GM12878 (cell line): ENCODE measurements at regions not wholly inside any gene's neighbourhood (a gene's known extent, or its start where the extent isn't known, plus 50 kb on each side); places are given as distances from the start of the nearest gene placed in this dataset.

Experiments
- ATAC-seq: fragments of 200-7000 bp; cut with Tn5 transposase; 3 replicates; pipeline ENCODE4 v1.9.1; 2020; ENCODE audit warnings: mild to moderate bottlenecking, moderate library complexity
- BruUV-seq: library from RNA; stranded (reverse); fragments of 400-500 nt; replicated peaks from 2 replicates; lab custom pipeline; 2021; lab: Mats Ljungman, UMichigan
- CTCF ChIA-PET: fragments of 300-600 bp; sonication (Branson Sonifier 250); formaldehyde crosslinking; extraction: SDS; loops from one replicate; lab custom pipeline; 2021; ENCODE audit warnings: inconsistent platforms; lab: Yijun Ruan, JAX
- POLR2A ChIA-PET: fragments of 350-600 bp; formaldehyde crosslinking; extraction: SDS; loops from one replicate; lab custom pipeline; 2021; ENCODE audit warnings: inconsistent platforms; lab: Charles Lee
- RAD21 ChIA-PET: fragments of 300-600 bp; sonication (Branson Sonifier 250); formaldehyde crosslinking; loops from one replicate; lab custom pipeline; 2023; ENCODE audit warnings: antibody characterized with exemption; ENCODE audit not compliant: unreplicated experiment; lab: Charles Lee
- SMC1A ChIA-PET: fragments of 300-600 bp; sonication (Branson Sonifier 250); formaldehyde crosslinking; loops from one replicate; lab custom pipeline; 2023; ENCODE audit not compliant: unreplicated experiment, uncharacterized antibody; lab: Charles Lee
- DNase-seq: peaks from one replicate; pipeline ENCODE4 v3.0.0-alpha.2; 2011; ENCODE audit warnings: low read depth, low spot score
- FAIRE-seq: peaks from 3 replicates; lab custom pipeline; 2011; peaks lifted over from hg19 to GRCh38; lab: Jason Lieb, UNC
- H2AFZ ChIP-seq: 2 replicates; pipeline ENCODE4 v1.6.0; 2011; ENCODE audit warnings: low read depth, low read length, control low read depth; ENCODE audit not compliant: control insufficient read depth
- H3K27ac ChIP-seq: 2 replicates; pipeline ENCODE4 v1.5.1; 2011; ENCODE audit warnings: control low read depth; ENCODE audit not compliant: control insufficient read depth, insufficient read depth
- H3K27me3 ChIP-seq, 2 experiments: replicated peaks in 1 of 2; 2 replicates each; pipeline versions ENCODE4 v1.6.0 to v1.6.1; 2011; ENCODE audit warnings: low read length in 1 of 2; ENCODE audit not compliant: control insufficient read depth in 2 of 2, insufficient read depth in 2 of 2
- H3K36me3 ChIP-seq, 2 experiments: 2 replicates each; pipeline ENCODE4 v1.5.1; 2011; ENCODE audit warnings: low read length in 1 of 2; ENCODE audit not compliant: control insufficient read depth in 2 of 2, insufficient read depth in 2 of 2
- H3K4me1 ChIP-seq: 2 replicates; pipeline ENCODE4 v1.6.1; 2011; ENCODE audit warnings: mild to moderate bottlenecking, low read length, moderate library complexity, mixed read lengths; ENCODE audit not compliant: control insufficient read depth, insufficient read depth
- H3K4me2 ChIP-seq: 2 replicates; pipeline ENCODE4 v1.6.0; 2011; ENCODE audit warnings: control low read depth; ENCODE audit not compliant: control insufficient read depth, insufficient read depth
- H3K4me3 ChIP-seq: fragments of 200-600 bp; sonication (generic); 2 replicates; pipeline ENCODE4 v1.5.1; 2016
- H3K79me2 ChIP-seq: 2 replicates; pipeline ENCODE4 v1.6.0; 2011; ENCODE audit warnings: low read length; ENCODE audit not compliant: control insufficient read depth, insufficient read depth
- H3K9ac ChIP-seq: 2 replicates; pipeline ENCODE4 v1.8.0; 2011; ENCODE audit warnings: low read length, control low read depth, mixed read lengths; ENCODE audit not compliant: control insufficient read depth, insufficient read depth
- H3K9me3 ChIP-seq: replicated peaks from 3 replicates; pipeline ENCODE4 v1.5.1; 2011; ENCODE audit warnings: mild to moderate bottlenecking, low read length; ENCODE audit not compliant: control insufficient read depth, insufficient read depth
- H4K20me1 ChIP-seq: 2 replicates; pipeline ENCODE4 v1.6.0; 2011; ENCODE audit not compliant: control insufficient read depth, insufficient read depth
- GATAD2B ChIP-seq: fragments of 450-650 bp; conservative IDR thresholded peaks from 2 replicates; pipeline ENCODE4 v1.6.1; 2017; ENCODE audit warnings: low read depth, mild to moderate bottlenecking, moderate library complexity
- IRF4 ChIP-seq: IDR thresholded peaks from 2 replicates; pipeline ENCODE4 v1.6.1; 2011; ENCODE audit warnings: low read depth, low read length
- REST ChIP-seq: IDR thresholded peaks from 2 replicates; pipeline ENCODE4 v1.6.1; 2012; ENCODE audit warnings: mild to moderate bottlenecking, low read depth, low read length
- ZZZ3 ChIP-seq: IDR thresholded peaks from 2 replicates; pipeline ENCODE4 v1.6.1; 2011; ENCODE audit warnings: low read depth; ENCODE audit not compliant: control insufficient read depth, insufficient read length
- WGBS: methylation state at CpG from one replicate; pipeline ENCODE4 v1.1.6; 2016; ENCODE audit warnings: low lambda C conversion rate; ENCODE audit not compliant: insufficient replicate concordance, insufficient coverage; ENCODE audit errors: missing lambda C conversion rate; 5-methylcytosine and 5-hydroxymethylcytosine counted together
- in situ Hi-C: fragments of 300-500 bp; cut with MboI; formaldehyde crosslinking; loops from 9 replicates; pipeline ENCODE4 v1.14.3; 2018; ENCODE audit warnings: mixed read lengths
- intact Hi-C: fragments of 100-400 bp; cut with micrococcal nuclease; formaldehyde crosslinking; loops from one replicate; pipeline ENCODE4 v1.14.2; 2022; ENCODE audit not compliant: unreplicated experiment

DNA sequence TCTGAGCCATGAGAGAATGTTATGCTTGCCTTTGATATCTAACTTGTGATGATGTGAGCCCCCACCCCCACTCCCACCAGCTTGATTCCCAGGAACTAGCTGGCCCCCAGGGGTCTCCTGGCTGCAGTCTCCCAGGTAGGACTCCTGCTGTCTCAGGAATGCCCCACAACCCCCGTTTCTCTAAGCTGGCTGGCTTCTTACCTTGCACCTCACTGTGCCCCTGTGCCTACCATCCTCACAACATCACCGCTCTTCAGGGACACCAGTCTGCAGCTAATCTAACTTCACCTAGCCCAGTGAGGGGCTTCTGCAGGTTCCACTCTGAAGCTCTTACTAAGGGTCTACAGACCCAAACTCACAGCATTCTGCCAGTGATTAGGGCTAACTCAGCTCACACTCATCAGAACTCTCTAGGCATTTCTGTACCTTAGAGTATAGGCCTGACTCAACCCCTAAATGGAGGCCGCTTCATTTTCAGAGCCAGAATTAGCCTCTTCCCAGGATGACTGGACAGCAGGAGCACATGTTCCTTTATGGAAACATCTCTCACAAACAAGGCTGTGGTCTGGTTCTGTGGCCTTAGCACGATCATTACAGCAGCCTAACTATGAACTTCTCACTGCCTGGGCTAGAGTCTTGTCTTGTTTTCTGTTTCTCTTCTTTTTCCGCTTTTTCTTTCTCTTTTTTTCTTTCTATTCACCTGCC, 72.8 kb upstream of the IFNG-AS1 start:
- ATAC-seq (no peak), FAIRE-seq (no peak), DNase-seq (no peak)
- no TSS peak for BruUV-seq
- 41% methylated on average over 5 of the region's 5 CpGs for WGBS
- Histone ChIP-seq H3K36me3 (no peaks in the 10 kb centered on the region), H4K20me1 (no peaks in the 10 kb centered on the region), H3K27ac (no peak overlapping the region), H3K9ac (no peak overlapping the region), H3K9me3 (no peaks in the 10 kb centered on the region), H2AFZ (no peak overlapping the region), H3K4me1 (no peaks in the 10 kb centered on the region), H3K79me2 (no peaks in the 10 kb centered on the region), H3K4me2 (no peak overlapping the region), H3K4me3 (no peak overlapping the region), H3K27me3 (peaks cover 0 to 2% of the 10 kb centered on the region in 2 experiments; a peak in 1 of 4 replicates)
- POLR2A ChIA-PET = no interaction called here
- no peak for TF ChIP-seq GATAD2B
- intact Hi-C loops (no loop called here), in situ Hi-C loops (no loop called here)
- RAD21 ChIA-PET = no interaction called here
- SMC1A ChIA-PET = interaction anchor here (1.0 kb wide), 1 partner anchor 11 kb away, joined by 3 read pairs; no protein-coding TSS in a partner anchor
- CTCF ChIA-PET = interaction anchor here (0.6 kb wide), 1 partner anchor 35 kb away, joined by 3 read pairs; no protein-coding TSS in a partner anchor

DNA sequence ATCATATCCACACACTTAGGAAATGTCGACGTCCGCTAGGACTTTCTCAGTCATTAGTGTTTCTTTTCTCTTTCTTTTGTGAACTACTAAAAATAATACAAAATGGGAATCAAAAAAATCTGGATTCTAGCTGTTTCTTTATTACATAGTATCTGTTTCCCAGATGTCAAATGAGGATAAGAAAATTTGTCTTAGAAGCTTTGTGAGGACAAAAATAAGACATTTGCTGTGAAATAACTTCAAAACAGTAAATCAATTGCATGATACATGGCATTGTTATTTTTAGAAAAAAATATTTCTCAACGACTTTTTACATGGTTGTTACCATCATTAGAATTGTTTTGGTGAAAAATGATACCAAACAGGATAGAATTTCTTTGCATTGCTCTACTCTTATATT, 71.4 kb upstream of the IFNG-AS1 start:
- WGBS = 63% methylated on average over 4 of the region's 4 CpGs
- intact Hi-C loops = no loop called here
- DNase-seq = no peak
- TF ChIP-seq IRF4 (no peak), REST (no peak), ZZZ3 (no peak)
- TF ChIP-seq, all 136 proteins: peak for 0
- Histone ChIP-seq H3K4me1 (no peaks in the 10 kb centered on the region), H3K27ac (no peak overlapping the region), H2AFZ (no peak overlapping the region), H3K79me2 (no peaks in the 10 kb centered on the region), H3K27me3 (peaks cover 0 to 2% of the 10 kb centered on the region in 2 experiments; a peak in 1 of 4 replicates), H3K9me3 (no peaks in the 10 kb centered on the region), H3K4me2 (no peak overlapping the region), H3K4me3 (no peak overlapping the region), H3K36me3 (no peaks in the 10 kb centered on the region), H4K20me1 (no peaks in the 10 kb centered on the region), H3K9ac (no peak overlapping the region)
- ChIA-PET RAD21 (no interaction called here), POLR2A (no interaction called here), SMC1A (interaction anchor here (1.2 kb wide), 1 partner anchor 9 kb away, joined by 4 read pairs; no protein-coding TSS in a partner anchor), CTCF (no interaction called here)
- FAIRE-seq (no peak), ATAC-seq (no peak)
- in situ Hi-C loops = no loop called here
- no TSS peak for BruUV-seq
